NCI-H2171 treated with DMSO at 0.1 percent for 48 hours (cell line): ENCODE measurements at regions not wholly inside any gene's neighbourhood (a gene's known extent, or its start where the extent isn't known, plus 50 kb on each side); places are given as distances from the start of the nearest gene placed in this dataset.

Experiments used
- DNase-seq: peaks from one replicate; lab custom pipeline; 2025; lab: John Stamatoyannopoulos, UW

DNA sequence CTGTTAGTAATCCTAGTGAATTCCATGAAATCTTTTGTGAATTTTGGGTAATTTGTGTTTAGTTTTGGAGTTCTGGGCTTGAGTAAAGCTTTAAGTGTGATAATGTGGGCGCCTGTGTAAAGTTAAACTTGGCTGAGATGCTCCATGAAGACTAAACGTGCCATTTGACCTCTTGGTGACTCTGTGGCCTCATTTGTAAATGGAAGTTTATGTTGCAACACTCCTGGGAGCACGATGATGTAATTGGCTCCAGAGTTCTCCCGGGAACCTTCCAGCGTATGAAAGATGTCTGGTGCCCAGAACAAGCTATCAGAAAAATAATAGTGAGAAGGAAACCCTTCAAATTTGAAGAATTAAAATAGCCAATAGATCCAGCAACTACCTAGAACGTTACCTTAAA, 981.2 kb downstream of the TLE4 start:
- no peak for DNase-seq

DNA sequence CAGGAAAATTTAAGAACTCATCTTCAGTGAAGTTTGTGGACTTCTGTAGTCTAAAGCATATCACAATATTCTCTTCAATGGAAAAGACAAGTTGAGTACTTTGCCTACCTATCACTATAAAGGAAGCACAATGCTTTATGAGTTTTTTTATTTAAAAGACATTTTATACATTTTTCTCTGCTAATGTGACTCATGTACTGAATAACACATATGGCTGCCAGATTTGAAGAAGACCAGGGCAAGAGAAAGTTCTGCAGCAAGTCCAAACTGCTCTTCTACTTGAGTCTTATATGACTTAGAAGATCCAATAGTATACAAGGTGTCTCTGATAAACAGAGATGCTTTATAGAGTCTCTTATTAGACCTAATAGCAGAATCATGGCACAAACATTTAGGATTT, 978.4 kb downstream of the TLE4 start:
- DNase-seq: no peak

DNA sequence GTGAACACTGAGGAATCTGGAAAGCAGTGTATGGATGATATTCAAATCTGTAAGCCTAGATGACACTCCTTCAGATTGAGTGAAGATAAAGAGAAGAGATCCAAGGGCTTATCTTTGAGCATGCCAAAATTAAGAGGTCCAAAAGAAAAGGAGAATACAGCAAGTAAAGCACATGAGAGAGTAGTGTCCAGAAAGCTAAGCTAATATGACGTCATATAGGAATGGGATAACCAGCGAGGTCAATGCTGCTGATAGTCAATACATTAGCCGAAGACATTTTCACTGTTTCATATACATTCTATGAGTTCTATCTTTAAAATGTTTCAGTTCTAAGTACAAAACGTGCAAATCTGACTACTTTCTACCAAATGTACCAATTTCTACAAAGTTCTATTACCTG, 975.8 kb downstream of the TLE4 start:
- no peak for DNase-seq

DNA sequence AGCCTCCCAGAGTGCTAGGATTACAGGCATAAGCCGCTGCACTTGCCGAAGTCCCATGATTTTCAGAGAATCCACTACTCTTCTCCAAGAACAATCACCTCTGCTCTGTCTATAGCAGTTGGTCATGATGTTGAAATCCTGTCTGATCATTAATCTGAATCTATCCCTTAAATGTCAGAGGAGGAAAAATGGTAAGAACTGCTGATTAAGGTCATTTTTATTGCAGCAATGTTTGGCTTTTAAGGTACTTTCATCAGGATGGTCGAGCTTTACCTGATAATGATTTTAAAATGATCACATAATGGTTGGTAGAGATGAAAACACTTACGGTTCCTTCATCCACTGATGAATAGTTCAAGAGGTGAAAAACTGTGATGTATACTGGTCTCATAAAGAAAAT, 968.6 kb downstream of the TLE4 start:
- no peak for DNase-seq

DNA sequence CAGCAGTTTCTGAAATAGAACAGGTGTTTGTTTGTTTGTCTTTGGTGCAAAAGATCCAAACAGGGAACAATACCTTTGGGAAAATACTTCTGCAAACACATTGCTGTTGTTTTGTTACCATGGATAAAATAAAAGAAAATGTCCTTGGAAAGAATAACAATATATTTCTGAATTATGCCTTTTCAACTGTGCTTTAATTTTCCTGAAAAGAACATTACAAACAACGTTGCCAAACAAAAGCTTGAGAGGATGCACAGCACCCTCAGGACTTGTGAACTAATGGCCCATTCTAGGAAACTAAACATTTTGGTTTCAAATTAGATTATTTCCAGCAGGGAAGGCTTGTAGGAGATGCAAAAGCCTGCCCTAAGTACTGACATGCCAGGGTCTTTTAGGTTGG, 967.2 kb downstream of the TLE4 start:
- DNase-seq: no peak

DNA sequence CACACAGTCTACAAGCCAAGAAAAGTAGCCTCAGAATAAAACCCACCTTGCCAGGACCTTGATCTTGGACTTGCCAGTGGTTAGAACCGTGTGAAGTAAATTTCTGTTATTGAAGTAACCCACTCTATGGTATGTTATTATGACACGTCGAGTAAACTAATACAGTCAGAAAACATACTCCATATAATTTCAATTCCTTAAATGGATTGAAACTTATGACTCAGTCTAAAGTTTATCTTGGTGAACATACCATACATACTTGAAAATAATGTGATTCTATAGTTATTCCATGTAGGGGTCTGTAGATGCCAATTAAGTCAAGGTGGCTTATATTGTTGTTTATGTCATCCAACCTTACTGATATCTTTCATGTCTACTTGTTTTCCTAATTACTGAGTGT, 950.7 kb downstream of the TLE4 start:
- no peak for DNase-seq

DNA sequence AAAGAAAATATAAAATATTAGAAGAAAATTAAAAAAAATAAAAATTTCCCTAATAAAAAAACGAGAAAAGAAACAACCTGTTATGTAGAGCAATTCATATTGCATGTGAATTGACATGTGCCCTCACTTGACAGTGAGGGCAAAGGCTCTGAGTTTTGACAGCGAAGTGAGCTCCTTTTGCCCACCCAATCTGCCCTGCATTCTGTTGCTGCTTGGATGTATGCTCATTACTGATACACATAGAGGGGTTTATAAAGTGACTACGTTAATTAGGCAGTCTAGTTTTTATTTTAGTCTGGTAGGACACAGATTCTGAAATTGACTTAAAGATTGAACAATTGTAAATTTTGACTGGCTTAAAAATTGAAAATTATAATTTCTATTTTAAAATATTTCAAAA, 949.4 kb downstream of the TLE4 start:
- DNase-seq: no peak

DNA sequence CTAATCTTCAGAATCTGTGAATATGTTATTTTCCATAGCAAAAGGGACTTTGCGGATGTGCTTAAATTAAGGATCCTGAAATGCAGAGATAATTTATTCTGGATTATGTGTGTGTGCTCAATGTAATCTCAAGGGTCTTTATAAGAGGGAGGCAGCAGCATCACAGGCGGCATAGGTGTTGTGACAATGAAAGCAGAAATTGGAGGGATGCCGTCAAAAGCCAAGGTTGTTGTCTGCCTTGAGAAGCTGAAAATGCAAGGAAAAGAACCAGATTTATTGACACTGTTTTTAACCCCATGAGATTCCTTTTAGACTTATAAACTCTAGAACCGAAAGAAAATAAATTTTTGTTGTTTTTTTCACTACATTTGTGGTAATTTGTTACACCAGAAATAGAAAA, 948.5 kb downstream of the TLE4 start:
- no peak for DNase-seq

DNA sequence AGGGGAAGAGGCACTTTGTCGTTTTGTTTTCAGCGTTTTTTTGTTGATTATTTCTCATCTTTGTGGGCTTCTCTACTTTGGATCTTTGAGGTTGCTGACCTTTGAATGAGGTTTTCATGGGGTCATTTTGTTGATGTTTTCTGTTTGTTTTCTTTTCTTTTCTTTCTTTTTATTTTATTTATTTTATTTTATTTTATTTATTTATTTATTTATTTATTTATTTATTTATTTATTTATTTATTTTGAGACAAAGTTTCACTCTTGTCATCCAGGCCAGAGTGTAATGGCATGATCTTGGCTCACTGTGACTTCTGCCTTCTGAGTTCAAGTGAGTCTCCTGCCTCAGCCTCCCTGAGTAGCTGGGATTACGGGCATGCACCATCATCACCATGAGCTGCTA, 946.7 kb downstream of the TLE4 start:
- no peak for DNase-seq

DNA sequence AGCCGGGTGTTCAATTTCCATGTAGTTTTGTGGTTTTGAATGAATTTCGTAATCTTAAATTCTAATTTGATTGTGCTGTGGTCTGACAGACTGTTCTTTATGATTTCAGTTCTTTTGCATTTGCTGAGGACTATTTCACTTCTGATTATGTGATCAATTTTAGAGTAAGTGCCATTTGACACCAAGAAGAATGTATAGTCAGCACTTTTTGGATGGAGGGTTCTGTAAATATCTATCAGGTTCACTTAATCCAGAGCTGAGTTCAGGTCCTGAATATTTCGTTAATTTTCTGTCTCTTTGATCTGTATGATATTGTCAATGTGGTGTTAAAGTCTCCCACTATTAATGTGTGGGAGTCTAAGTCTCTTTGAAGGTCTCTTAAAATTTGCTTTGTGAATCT, 944.9 kb downstream of the TLE4 start:
- no peak for DNase-seq

DNA sequence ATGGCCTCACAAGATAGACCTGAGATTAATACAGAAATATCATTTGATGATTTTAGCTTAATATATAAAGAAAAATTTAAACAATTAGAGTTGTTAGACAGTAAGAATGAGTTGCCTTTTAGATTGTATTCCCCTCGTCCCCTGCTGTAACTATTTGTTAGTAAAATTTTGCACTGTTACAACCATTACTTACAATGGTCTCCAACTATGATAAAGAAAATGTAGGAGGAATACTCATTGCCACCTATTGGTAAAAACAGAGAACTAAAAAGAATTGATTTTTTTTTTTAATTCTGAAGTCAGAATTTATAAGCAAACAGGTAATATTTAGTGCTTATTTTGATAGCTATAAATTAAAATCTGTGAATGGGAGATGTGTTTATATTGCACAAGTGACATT, 937.6 kb downstream of the TLE4 start:
- no peak for DNase-seq

DNA sequence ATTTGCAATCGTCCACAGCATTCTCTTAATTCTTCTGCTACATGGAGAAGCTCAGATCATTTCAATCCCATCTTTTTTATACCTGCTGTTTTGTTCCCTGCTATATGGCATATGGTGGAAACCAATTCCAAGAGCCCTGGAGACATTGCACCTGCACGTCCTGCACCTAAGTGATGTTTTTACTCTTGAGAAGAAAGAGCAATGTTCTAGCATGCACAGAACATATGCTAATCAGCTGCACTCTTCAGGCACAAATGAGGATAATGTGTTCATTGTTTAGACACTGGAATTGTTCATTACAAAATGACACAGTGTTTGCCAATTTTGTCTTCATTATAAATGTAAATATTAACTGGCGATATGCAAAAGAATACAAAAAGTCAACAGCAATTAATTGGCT, 935.8 kb downstream of the TLE4 start:
- DNase-seq: peak; percentile 87

DNA sequence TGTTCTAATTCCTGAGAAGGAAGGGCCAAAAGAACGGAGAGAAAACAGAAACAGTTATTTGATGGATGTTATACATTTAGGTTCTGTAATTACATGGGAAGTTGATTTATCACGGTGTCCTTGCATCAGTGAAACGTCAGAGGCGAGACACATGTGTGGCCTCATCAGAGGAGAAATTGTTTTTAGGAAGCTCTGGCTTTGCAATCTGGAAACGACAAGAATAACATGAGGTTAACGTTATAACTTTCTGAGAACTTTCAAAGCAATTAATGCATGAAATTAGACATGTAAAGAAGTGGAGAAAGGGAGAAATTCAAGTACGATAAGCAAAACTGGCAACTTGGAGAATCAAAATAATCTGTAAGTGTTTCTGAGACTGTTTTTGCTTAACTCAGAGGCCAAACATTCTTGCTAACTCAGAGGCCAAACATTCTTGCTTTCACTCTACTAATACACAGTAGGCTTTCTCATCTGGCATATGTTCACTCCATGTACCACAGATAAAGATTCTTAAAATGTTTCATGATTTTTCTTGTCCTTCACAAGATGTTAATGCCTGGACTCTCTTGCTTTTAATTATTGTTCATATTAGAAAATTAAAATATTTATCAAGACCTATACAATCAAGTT, 933.0 kb downstream of the TLE4 start:
- DNase-seq: no peak

DNA sequence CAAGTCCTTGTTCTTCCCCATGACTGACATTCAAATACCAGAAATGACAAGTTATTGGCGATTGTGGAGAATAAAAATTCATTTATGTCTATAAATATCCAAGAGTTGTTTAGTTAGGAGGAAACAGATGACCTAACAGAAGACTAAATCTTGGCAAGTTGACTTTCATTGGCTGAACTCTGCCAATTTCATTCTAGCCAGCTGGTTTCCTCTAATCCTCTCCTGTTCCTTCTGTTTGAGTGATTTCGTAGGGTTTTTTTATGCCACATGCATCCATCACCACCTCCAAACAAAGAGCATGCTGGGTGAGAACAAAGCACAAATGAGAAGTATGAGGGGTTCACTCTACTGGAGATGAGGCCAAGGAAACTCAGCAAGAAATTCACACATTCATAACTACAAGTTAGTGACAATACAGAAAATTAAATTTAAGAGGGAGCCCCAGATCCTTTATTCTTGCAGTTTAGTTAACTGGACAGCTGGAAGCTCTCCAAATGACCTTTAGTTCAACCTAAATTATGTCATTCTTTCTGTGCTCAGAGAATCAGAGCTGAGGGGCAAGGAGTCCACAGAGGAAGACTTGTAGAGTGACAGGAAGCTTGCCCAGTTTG, 932.0 kb downstream of the TLE4 start:
- peak; percentile 85 for DNase-seq

DNA sequence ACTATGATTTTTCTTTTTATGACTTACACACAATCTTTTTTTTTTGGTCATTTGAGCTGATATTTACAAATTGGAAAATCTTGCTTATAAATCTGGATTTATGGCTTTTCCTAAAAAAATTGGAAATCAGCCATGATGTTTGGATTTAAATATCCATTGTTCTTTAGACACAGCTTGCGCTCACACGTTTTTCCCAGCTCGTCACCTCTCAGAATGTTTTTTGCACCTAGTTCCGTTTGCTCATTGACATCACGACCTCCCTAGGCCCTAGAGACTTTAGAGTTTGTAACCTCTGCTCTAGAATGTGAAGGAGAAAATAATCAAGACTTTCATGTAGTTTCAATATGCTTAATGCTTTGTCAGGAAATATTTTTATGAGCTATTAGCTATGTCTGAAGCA, 930.5 kb downstream of the TLE4 start:
- no peak for DNase-seq

DNA sequence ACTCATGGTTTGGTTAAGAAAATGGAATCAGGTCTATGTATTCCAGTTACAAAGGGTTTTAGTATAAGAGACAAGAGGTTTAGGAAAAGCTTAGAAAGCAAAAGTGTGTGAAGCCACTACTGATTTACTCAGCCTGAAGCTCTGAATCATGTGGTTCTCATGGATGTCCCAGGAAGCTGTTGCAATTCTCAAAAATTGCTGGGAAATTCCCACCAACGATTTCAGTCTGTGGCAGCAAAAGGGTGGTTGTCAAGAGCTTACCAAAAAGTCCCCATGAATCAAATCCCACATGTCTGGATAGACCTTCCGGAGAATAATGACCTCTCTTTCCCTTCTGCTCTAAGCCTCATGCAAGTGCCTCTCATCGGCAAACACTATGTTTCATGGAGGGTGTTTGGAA, 929.9 kb downstream of the TLE4 start:
- DNase-seq: no peak

DNA sequence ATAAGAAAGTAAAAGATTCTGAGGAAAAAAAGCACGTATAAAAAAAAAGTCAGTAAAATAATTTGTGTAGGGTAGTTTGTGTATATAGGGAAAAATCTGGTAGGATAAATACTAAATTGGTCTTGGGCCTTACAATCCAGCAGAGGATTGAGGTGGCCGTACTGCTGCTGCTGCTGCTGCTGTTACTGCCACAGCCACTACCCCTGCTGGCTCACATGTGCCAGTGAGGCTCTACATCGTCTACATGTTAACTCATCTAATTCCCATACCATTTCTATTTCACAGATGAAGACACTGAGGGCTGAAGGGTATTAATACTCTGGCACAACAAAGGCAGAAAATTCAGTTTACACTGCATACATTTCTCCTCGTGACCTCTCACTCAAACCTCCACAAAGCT, 928.5 kb downstream of the TLE4 start:
- DNase-seq: peak; percentile 31

DNA sequence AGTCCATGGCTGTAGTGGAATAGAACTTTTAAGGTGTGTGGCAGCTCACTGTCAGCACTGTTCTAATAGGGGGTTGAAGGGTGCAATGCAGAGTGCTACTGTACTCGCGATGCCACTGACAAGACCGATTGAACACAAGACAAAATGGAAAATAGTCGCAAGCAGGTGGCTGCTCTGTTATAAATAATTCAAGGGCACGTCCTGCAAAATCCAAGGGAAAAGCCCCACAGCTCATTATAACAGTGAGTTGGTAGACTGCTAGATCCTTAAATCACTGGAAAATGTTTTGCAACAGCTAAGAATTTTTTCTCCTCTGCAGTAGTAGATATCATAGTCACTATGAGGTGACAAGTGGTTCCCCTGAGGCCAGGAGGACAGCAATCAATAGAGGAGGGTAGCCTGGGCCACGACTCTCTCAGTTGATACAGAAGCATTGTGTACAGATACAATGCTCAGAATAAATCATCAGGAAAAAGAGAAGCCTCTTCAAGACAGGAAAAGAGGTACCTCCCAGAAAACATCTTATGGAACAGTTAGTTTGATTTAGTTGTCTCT, 926.3 kb downstream of the TLE4 start:
- no peak for DNase-seq

DNA sequence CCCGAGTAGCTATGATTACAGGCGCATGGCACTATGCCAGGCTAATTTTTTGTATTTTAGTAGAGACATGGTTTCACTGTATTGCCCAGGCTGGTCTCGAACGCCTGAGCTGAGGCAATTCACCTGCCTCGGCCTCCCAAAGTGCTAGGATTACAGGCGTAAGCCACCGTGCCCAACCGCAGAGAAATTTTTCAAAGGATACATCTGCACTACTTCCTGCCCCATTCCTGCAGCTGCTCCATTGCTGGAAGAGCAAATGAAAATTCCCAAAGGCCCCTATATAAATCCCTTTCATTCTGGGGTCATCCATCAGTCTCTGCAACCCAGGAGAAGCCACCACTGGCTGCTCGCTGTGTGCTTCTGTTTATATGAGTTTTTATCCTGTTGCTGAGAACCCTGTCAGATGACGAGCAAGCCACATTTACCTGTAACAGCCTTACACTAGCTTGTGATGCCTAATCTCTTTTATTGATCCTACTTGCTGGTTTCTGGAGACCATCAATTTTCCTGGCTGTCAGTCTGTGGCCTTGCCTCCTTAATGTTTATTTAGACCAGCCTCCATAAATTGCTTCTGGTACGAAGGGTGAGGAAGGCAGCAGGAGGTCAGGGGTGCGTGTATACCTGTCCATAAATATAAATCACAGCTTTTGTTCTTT, 925.3 kb downstream of the TLE4 start:
- no peak for DNase-seq

DNA sequence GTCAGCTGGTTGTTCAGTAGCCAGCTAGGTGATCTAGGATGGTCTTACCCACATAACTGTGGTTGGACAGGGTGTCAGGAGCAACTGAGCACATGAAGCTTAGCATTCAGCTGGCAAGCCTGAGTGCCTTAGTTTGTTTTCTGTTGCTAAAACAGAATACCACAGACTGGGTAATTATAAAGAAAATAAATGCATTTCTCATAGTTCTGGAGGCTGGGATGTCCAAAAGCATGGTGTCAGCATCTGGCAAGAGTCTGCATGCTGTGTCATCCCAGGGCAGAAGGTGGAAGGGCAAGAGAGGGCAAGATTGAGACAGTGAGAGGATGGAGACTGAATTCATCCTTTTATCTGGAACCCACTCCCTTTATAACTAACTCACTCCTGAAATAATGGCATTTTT, 921.5 kb downstream of the TLE4 start:
- no peak for DNase-seq

DNA sequence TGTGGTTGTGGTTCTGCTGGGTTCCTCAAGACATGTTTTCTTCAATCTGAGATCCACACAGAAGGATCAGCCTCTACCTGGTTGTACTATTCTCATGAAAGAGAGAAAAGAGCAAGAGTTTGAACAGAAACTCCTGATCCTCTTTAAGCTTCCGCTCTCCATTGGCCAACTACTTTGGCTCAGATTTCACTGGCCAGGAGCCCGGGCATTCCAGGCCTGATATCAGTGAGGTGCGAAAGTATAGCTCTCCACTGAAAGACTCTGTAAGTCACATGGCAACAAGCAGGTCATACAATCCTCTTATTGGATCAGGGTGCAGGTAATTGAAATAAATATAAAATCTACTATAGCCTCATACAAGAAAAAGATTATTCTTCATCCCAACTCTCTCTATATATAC, 920.5 kb downstream of the TLE4 start:
- no peak for DNase-seq

DNA sequence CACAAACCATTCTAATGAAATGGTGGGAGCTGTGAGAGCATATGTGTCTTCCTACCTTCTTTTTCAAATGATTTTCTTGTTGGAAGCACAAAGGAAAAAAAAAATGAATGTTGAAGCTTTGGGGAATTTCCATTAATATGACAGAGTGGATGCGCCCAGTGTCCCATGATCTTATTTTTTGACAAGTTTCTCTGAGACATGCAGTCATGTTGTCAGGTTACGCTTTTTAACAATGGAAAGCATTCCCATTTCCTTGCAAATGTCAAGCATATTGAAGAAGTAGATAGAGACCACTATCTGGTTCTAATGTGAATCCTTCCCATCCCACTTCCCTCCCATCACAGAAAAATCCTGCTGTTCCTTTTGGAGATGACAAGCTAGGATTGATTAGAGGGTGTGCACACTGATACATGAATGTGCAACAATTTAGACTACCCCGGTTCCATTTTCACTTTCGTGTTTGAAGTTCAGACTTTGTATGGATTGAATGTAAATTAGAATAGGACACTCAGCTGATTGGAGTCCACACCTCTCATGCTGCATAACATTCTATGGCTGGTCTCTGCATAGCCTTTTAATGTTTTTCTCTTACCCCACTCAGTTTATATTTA, 919.4 kb downstream of the TLE4 start:
- no peak for DNase-seq

DNA sequence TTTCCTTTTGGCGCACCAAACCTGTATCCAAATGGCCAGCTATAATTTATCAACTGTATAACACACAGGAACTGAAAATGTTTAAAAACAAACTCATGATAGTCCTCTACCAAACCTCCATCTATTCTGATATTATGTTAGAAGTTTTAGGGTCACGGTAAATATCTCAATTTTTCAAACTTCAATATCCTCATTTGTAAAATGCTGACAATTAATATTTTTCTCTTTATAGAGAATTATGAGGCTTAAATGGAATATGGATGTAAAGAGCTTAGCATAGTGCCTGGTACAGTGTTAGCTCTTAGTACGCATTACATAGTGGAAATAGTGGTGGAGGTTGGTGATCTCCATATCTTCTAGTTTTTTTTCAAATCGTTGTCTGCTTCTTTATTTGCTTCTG, 917.6 kb downstream of the TLE4 start:
- DNase-seq: no peak
